HCT116 (cell line): ENCODE measurements at regions not wholly inside any gene's neighbourhood (a gene's known extent, or its start where the extent isn't known, plus 50 kb on each side); places are given as distances from the start of the nearest gene placed in this dataset.
"Not testable (repeated sequence)": the region's sequence is repeated elsewhere in the genome, so short reads cannot be mapped to it uniquely, and the experiment has no call there.

Experiments
- CTCF ChIP-seq, 3 experiments: fragments of 200-600 bp in 1 of 3; sonication (generic) in 1 of 3; IDR thresholded peaks in 2 of 3; conservative IDR thresholded peaks in 1 of 3; 2 replicates each; pipeline ENCODE4 v1.5.1; 2012 to 2017; ENCODE audit warnings: low read depth in 2 of 3, low read length in 2 of 3, antibody characterized with exemption in 1 of 3, borderline replicate concordance in 1 of 3, control low read depth in 1 of 3, mild to moderate bottlenecking in 1 of 3, mixed read lengths in 1 of 3, mixed run types in 1 of 3, moderate library complexity in 1 of 3; ENCODE audit not compliant: insufficient read depth in 1 of 3
- EZH2 ChIP-seq: fragments of 200-600 bp; sonication (generic); IDR thresholded peaks from 2 replicates; pipeline ENCODE4 v1.6.1; 2017; ENCODE audit warnings: antibody characterized with exemption, mixed run types
- JUND ChIP-seq: IDR thresholded peaks from 2 replicates; pipeline ENCODE4 v1.6.1; 2012
- REST ChIP-seq: IDR thresholded peaks from 2 replicates; pipeline ENCODE4 v1.6.1; 2012; ENCODE audit warnings: low read depth

- TF ChIP-seq CTCF (IDR thresholded peaks at IDR 0.05 in 2 of 3, conservative IDR thresholded peaks at IDR 0.05 in 1 of 3; ENCODE audit: borderline replicate concordance in 1 of 3, insufficient read depth in 1 of 3, low read depth in 2 of 3, low read length in 2 of 3); EZH2; JUND; REST: not testable (repeated sequence)
Measured at GRCh38 chr1:121574505-121574899, 389.7 kb downstream of the SRGAP2C start.
